C1 segment of cervical spinal cord (tissue), 14 donors: ENCODE measurements at regions not wholly inside any gene's neighbourhood (a gene's known extent, or its start where the extent isn't known, plus 50 kb on each side); places are given as distances from the start of the nearest gene placed in this dataset.

Source experiments
- DNase-seq, 14 donors: peaks; one replicate each; lab custom pipeline; 2025; lab: John Stamatoyannopoulos, UW

- no peak for DNase-seq
These were observed 106.4 kb upstream of the HNRNPA3 start for GRCh38 chr2:177106212-177106611.

GRCh38 chr2:177108890-177109289, 103.7 kb upstream of the HNRNPA3 start:
- DNase-seq: no peak

GRCh38 chr2:177114712-177115111, 97.9 kb upstream of the HNRNPA3 start:
- DNase-seq: no peak

GRCh38 chr2:177117755-177118154, 94.8 kb upstream of the HNRNPA3 start:
- DNase-seq: no peak

GRCh38 chr2:177118636-177119035, 94.0 kb upstream of the HNRNPA3 start:
- DNase-seq: peak in 1 of 14 donors; percentile 73

GRCh38 chr2:177119099-177119498, 93.5 kb upstream of the HNRNPA3 start:
- no peak for DNase-seq

- DNase-seq: no peak
These were observed 89.5 kb upstream of the HNRNPA3 start for GRCh38 chr2:177123048-177123447.

- DNase-seq: no peak
These were observed 88.2 kb upstream of the HNRNPA3 start for GRCh38 chr2:177124371-177124770.

- DNase-seq: no peak
These were observed 84.8 kb upstream of the HNRNPA3 start for GRCh38 chr2:177127821-177128220.

- no peak for DNase-seq
These were observed 83.0 kb upstream of the HNRNPA3 start for GRCh38 chr2:177129610-177130009.

- no peak for DNase-seq
These were observed 80.7 kb upstream of the HNRNPA3 start for GRCh38 chr2:177131858-177132257.

GRCh38 chr2:177138823-177139222, 73.8 kb upstream of the HNRNPA3 start:
- no peak for DNase-seq

GRCh38 chr2:177141866-177142265, 70.7 kb upstream of the HNRNPA3 start:
- no peak for DNase-seq

GRCh38 chr2:177143444-177143843, 69.2 kb upstream of the HNRNPA3 start:
- no peak for DNase-seq

- DNase-seq: peak in 1 of 14 donors; percentile 47
These were observed 65.4 kb upstream of the HNRNPA3 start for GRCh38 chr2:177147093-177147694.

- no peak for DNase-seq
These were observed 64.7 kb upstream of the HNRNPA3 start for GRCh38 chr2:177147834-177148445.

- DNase-seq: peak in 12 of 14 donors; percentile 7 to 62 (median 44)
These were observed 64.0 kb upstream of the HNRNPA3 start for GRCh38 chr2:177148477-177149154.

- no peak for DNase-seq
These were observed 63.5 kb upstream of the HNRNPA3 start for GRCh38 chr2:177149155-177149503.

- DNase-seq: no peak
These were observed 58.8 kb upstream of the HNRNPA3 start for GRCh38 chr2:177153805-177154204.

- DNase-seq: no peak
These were observed 57.8 kb upstream of the HNRNPA3 start for GRCh38 chr2:177154809-177155208.

GRCh38 chr2:177155631-177156030, 57.0 kb upstream of the HNRNPA3 start:
- no peak for DNase-seq

GRCh38 chr2:177161741-177162460, 50.7 kb upstream of the HNRNPA3 start:
- DNase-seq: peak in 2 of 14 donors; percentile 20 to 63
